ENCODE measurements at regions not wholly inside any gene's neighbourhood (a gene's known extent, or its start where the extent isn't known, plus 50 kb on each side); places are given as distances from the start of the nearest gene placed in this dataset.
"Not testable (repeated sequence)": the region's sequence is repeated elsewhere in the genome, so short reads cannot be mapped to it uniquely, and the experiment has no call there.

GRCh38 chr18:34942276-34942675, 98.9 kb upstream of the MAPRE2 start:
- DNase-seq: no peak

GRCh38 chr18:34942975-34943374, 98.2 kb upstream of the MAPRE2 start:
- DNase-seq: no peak

GRCh38 chr18:34943587-34943986, 97.6 kb upstream of the MAPRE2 start:
- DNase-seq: no peak

DNA sequence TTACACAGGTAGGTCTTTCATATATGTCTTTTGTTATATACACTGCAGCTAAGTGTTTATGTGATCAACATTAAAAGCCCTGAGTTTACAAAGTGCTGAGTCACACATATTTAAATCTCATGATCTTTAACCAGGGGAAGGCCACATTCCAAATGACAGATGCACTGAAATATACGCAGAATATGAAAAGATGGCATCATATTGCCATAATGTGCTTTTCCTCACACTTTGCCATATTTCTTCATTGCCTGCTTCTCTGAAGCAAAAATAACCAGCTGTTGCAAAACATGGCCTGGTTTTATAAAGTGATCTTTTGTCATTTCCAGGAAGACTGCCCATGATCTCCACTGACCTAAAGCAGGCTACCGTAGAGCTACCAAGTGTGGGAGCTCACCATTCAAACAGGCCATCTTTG, 93.5 kb upstream of the MAPRE2 start:
- peak; percentile 12 for DNase-seq

- DNase-seq: no peak
These were observed 89.4 kb upstream of the MAPRE2 start for GRCh38 chr18:34951625-34952379.

- DNase-seq: no peak
These were observed 88.0 kb upstream of the MAPRE2 start for GRCh38 chr18:34953212-34953611.

GRCh38 chr18:34955494-34955893, 85.7 kb upstream of the MAPRE2 start:
- DNase-seq: not testable (repeated sequence)

DNA sequence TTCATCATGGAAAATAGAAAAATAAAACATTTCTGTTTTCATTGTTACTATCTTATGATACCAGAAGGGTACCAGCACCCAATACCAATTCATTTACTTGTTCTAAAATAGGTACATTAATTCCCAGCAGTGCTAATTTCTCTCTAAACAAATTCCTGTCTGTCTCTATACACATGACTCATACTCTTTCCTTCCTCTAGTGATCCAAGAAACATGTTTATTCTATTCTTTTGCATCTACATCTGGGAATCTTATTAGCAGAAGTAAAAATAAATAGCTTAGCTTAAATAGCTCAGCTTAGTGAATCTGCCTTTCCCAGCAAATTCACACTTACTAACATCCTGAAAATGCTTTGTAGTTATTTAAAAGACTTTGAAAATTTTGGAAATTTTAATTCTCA, 84.5 kb upstream of the MAPRE2 start:
- DNase-seq: no peak

DNA sequence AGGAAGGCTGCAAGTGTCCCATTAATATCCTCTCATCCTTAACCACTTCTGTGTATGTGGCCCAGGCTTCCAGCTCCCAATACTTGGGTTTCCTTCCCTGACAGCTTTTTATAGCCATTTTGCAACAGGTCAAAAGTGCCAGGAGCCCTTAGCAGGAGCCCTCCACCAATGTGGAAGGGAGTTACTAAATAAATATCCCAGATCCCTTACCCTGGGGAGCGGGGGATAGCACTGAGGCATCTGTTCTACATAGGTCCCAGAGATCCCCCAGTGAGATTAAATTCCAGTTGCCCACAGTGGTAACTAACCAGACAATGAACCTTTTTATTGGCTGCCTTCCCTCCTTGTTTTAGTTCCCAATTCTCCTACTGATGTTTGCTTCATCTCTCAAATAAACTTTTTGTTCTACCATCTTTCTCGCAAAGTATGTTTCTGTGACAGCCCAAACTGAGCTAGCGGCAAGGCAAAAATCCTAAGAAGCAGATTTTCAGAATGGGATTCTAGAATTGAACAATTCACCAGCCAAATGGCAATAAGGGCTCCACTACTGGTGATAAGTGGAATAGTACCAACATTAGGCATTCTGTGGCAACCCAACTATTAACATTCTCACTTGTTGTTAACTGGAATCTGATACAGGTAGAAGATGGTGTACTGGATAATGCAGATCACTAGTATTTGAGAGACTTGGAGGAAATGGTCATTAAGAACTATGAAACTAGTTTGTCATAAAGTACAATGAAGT, 83.9 kb upstream of the MAPRE2 start:
- no peak for DNase-seq

DNA sequence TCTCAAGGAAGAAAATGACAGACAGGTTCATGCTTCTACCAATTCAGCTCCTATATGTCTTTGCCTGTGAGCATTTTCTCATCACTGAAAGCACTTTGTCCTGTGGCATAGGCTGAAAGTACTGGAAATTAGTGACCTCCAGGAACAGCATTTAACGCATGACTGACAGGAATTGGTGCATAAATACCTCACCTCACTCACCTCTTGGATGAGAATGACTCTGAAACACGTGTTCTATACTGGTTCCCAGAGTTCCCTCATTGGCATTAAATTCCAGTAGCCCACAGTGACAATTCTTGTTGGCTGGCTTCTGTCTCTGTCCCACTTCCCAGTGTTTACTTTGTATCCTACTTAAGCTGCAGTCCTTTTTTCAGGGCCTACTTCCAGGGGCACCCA, 83.4 kb upstream of the MAPRE2 start:
- no peak for DNase-seq

- no peak for DNase-seq
These were observed 81.9 kb upstream of the MAPRE2 start for GRCh38 chr18:34959211-34959829.

DNA sequence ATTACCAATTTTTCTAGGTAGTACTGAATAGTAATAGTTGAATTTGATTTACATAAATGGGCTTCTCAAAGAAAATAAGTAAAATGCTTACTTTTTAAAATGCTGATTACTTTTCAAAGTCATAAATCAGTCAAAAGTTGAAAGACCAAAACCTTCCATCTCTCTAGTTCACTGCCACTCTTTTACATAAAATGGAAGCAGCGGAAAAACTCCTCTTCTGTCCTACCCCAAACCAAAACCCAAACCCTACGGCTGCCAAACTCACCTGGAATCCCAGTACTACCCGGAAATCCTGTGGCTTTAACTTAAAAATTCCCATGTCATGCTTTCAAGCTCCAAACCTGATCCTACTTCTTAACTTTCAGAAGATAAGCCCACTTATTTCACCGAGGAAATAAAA, 81.2 kb upstream of the MAPRE2 start:
- DNase-seq: no peak

GRCh38 chr18:34965108-34965507, 76.1 kb upstream of the MAPRE2 start:
- no peak for DNase-seq

- DNase-seq: no peak
These were observed 75.6 kb upstream of the MAPRE2 start for GRCh38 chr18:34965566-34965965.

GRCh38 chr18:34970106-34970505, 71.1 kb upstream of the MAPRE2 start:
- no peak for DNase-seq

DNA sequence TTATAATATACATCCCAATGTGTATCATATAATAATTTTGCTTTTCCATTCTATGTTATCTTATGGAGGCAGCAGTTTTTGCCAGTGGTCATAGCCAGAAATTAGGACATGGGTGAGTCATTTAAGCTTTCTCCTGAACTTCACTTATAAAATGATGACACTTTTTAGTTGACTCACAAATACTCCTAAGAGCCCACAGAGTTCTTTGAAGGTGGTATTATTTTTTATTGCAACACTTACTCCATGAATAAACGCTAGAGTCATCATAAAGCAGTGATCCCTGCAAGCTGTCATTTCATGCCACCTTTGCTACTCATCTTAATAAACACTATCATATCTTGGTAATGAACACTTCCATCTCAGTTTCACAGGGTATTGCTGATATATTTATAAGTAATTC, 69.9 kb upstream of the MAPRE2 start:
- DNase-seq: no peak

GRCh38 chr18:34972765-34973414, 68.3 kb upstream of the MAPRE2 start:
- DNase-seq: no peak

DNA sequence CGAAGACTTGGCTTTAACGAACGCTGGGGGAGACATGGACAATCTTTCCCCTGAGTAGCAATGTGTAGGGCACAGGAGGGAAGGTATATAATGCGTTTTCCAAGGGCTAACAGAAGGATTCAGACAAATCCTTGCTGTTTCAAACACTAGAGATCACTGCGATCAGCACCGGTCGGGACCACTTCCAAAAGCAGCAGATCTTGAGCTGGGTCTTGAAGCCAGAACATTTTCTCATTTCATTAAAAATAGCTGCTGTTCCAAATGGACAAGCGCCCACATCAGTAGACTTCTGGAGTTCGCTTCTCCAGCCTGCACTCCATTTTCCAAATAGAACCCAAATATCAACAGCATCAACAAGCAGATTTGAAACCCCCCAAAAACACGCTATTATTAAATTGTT, 65.1 kb upstream of the MAPRE2 start:
- no peak for DNase-seq

DNA sequence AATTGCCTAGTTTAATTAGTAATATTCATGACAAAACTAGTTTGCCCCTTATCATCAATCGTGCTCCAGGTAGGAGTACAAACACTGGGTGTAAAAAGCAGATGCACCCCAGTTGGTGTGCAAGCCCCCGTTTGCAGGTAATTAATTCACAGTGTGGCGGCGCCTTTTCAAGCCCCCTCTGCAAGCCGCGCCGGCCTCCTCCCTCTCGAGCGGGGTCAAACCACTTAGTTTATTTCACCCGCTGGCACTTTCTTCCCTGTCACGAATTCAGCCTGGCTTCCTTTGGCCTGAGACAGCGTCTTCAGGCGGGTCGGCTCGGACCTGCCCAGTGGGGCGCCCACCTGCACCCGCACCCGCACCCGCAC, 64.7 kb upstream of the MAPRE2 start:
- no peak for DNase-seq

GRCh38 chr18:34976899-34977837, 64.0 kb upstream of the MAPRE2 start:
- peak; percentile 44 for DNase-seq

DNA sequence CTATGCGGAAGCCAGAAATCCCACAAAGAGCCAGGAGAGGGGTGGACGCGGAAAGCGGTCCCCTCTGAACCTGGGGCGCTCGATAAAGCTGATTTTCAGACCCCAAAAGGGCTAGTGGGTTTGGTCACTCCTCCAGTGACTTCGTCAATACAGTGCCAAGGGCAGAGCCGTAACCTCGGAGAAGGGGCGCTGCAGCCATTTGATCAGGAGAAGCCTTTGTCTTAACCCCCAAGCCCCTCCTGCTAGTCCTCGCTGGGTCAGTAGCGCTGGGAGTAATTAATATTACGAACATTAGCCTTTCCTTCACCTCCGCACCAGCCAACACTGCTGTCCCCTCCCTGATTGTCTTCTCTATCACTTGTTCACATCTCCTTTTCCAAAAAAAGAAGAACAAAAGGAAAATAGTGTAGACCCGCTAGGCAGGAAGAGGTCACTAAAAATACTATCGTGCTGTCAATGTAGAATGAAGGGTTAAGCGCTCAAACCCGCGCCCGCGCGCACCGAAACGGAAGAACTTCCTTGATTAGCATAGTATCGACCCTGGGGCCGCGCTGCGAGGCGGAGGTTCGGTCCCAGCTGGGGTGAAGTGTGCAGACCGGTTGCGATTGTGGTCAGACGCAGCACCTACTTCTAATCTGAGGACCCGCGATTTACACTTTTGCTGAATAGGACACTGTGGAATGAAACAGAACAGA, 63.2 kb upstream of the MAPRE2 start:
- peak; percentile 61 for DNase-seq

- no peak for DNase-seq
These were observed 62.7 kb upstream of the MAPRE2 start for GRCh38 chr18:34978533-34978893.
